DMS79 (cell line): ENCODE measurements at regions not wholly inside any gene's neighbourhood (a gene's known extent, or its start where the extent isn't known, plus 50 kb on each side); places are given as distances from the start of the nearest gene placed in this dataset.

ENCODE experiments used
- DNase-seq: peaks from one replicate; lab custom pipeline; 2025; lab: John Stamatoyannopoulos, UW

DNA sequence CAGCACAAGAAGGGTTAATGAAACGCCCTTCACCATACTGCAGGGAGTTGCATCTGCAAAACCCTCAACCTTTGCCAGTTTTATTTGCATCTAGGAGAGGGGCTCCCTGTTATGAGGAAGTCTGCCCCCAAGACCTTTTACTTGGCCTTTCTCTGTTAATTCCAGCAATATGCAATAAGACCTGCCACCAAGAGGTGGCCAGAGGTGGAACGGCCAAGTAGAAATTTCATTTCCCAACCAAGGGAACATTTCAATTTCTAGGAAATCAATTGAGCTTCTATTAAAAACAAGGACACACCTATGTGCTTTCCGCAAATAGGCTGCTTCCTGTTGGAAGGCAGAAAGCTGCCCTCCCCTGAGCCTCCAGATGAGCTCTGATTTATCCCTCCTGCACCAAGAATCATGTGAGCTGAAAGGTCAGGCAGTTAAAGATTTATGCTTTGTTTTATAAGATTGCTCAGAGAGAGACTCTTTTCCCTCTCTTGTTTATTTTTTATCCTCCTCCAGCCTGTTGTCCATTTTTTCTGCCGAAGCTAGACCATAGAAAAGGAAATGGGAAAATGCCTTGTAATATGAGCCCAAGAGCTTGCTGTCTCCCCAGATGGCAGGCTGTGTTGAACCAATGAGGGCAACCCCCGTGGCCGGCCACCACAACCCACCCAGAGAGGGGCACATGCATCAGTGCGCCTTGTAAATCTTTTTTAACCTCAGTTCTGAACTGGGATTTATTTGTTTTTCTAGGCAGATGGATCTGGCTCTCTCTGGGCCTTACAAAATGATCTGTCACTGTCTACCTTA, 572.8 kb downstream of the TLE1 start:
- DNase-seq, result no peak

DNA sequence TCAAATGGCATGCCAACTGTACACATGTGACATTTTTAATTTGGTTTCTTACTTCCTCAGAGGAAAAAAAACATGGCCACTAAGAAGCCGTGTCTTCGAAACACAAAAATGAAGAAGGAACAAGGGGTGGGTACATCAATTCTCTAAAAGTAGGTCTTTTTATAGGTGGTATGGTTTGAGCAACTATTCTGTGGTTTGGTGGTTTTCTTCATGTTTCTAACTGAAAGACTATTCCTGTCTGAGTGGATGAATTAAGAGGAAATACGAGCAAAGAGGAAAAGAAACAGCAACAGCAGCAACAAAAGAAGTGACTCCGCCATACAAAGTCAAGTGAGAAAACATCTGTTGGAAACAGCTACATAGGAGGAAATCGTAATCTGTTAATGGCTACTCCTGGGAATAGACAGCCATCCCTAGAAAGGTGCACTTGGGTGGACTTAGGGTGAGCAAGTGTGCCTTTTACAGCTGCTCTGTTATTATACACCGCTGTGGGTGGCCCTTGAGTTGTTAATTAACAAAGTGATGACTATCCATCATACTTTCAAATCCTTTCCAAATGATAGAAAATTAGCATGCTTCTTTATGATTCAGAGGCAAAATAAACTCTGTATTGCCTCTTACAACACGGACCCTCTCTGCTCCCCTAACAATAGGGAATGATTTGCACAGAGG, 575.8 kb downstream of the TLE1 start:
- peak; percentile 6 for DNase-seq

DNA sequence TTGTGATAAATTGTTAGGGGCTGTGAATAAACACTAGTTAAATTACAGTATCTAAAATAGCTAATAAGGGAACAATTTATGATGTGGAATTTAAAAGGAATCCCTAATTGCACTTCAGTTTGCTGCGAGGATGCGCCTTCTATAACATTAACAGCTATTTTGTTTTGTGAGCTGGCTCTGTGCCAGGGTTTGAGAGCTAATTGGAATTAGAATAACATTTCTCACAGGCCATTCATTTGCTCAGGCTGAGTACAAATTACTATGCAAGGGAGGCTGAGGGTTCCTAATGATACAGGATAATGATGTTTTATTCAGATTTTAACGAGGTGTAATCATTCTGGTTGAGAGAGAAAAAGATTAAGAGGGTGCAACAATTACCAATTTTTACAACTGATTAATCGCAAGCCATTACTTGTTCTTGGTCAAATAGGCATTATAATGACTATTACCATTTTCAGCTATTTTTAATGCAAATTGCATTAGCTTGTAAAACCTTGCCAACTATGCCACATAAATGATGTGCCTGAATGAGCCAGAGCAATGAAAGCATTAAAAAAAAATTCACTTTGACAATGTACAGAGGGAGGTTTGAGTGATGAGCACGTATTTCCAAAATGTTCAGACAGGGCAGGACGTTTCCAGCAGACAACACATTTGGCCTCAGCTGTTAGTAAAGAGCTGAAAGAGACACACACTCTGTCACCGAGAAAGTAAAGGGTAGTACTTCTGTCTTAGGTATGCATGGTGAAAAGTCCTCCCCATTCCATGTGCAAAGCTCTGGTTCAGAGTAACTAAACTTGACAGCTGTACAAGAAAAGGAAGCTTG, 576.5 kb downstream of the TLE1 start:
- DNase-seq, result no peak

DNA sequence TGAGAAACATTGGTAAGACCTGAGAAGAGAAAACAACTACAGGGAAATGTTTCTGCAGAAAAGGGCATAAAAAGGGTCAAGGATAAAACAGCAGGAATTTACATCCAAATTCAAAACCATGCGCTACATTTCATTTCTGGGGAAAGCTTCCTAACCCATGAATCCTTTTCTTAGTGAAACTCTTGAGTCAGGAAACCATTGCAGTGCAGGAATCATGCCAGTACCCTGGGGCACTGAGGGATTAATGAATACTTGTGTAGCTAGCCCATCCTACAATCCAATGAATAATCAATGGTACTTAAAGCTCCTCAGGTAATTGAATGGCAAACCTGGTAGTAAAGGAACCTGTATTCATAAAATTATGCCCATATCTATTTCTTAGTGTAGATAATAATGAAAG, 580.5 kb downstream of the TLE1 start:
- DNase-seq, result no peak

DNA sequence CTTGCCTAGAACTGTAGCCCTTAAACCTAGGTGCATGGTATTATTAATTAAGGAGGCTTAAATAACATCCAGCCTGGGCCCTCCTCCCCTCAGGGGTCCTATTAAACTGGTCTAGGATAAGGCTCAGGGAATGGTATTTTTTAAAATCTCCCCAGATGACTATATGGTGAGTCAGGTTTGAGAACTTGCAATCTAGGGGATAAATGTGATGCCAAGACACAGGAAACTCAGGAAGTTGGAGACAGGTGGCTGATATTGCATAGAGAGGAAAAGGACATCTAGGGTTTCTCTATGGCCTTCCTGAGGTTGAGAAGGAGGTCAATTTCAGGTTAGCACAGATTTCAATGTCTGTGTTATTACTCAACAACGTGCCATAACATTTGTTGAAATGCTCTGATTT, 581.0 kb downstream of the TLE1 start:
- DNase-seq, result no peak

DNA sequence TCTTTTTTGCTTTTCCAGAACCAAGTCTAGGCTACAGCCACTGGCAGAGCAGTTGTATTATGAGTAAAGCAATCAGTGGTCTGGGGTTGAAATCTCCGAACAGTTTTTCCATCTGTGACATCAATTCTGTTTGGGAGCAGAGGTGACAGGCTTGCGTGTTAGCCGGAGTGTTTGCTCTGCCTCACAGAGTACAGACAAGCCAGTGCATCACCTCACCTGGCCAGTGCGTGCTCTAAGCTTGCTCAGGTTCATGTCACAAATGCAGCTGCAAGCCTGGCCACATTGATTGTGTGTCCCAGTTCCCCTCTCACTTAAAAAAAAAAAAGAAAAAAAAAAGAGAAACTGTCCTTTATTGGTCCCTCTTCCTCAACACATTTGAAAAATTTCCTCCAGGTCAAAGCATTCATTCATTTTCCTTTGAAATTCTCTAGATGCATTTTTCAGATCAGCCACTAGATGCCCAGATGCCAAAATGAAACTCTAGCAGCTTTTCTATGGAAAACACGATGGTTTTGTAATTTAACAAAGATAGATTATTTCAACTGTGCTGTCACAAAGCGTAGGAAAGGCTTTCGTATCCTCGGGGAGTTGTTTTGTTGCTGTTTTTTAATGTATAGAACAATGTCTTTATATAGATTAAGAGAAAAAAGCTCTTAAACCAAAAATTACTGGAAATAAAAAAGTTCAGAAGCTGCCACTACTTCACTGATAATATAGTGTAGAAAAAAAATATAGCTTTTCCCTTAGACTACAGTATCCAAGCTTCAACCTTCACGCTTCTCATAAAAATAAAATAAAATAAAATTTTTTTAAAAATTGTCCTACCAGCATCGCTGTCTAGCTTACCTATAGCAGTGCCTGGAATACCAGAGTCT, 585.5 kb downstream of the TLE1 start:
- no peak for DNase-seq

DNA sequence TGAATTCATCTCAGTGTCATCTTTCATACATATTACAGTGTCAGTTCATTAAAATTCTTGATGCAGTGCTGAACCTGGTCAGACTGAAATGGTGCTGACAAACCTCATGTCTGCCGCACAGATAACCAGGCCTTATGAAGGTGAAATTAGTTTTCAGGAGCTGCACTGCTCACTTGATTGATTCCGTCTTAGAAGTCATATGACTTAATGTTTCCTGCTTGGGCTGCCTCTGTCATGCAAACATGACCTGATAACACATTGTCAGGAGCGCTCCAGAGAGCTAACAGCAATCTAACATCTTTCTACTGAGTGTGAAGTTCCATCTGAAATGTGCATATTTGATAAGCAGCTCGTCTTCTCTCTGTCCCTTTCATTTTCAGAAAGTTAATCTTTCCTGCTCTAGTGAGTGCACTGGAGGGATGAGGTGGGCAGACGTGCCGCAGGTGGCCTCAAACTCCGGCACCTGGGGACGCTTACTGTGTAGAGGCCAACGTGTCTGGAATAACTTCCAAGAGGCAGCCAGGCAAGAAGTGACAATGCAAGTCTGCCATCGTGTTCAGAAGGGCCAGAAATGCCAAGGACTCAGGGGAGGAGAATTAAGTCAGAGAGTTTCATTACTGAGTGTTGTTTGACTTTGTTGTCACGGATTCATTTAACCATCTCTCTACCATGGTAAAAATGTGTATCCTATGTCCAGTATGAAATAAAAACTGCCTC, 592.1 kb downstream of the TLE1 start:
- no peak for DNase-seq

DNA sequence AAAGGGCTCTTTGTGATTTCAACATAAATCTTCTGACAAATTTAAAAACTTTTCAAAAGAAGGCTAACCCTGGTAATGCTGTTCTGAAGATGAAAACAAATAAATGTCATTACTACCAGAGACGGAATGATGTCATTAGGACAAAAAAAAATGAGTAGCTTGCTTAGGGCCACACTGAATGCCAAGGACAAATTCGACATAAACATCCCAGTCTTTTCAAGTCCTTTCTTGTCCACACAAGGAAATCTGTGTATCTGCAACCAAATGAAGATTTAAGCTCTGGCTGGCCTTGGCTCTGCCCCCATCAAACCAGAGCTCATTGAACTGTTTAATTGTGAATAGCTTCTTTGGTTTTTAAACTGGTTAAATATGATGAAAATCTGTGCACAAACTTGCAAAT, 592.7 kb downstream of the TLE1 start:
- DNase-seq, result no peak

DNA sequence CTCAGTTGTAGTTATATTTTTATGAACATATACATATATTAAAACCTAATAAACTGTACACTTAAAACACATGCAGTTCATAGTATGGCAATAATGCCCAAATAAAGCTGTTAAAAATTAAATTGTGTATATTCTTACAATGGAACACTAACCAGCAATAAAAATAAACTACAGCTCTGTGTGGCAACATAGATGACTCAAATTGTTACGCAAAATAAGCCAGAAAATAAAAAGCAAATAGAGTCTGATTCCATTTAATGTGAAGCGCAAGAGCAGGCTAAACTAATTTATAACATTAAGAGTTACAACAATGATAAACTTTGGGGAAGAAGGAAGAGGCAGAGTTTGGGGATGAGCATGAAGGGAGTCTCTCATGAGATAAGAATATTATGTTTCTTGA, 597.3 kb downstream of the TLE1 start:
- no peak for DNase-seq

DNA sequence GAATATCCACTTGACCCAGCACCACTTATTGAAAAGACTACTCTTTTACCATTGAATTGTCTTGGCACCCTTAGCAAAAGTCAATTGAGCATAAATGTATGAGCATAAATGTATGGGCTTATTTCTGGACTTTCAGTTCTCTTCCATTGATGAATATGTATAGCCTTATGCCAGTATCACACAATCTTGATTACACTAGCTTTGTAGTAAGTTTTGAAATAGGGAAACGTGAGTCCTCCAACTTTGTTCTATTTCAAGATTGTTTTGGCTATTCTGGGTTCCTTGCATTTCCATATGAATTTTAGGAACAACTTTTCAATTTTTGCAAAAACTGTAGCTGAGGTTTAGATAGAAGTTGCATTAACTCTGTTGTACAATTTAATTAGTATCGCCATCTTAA, 601.0 kb downstream of the TLE1 start:
- DNase-seq, result no peak

DNA sequence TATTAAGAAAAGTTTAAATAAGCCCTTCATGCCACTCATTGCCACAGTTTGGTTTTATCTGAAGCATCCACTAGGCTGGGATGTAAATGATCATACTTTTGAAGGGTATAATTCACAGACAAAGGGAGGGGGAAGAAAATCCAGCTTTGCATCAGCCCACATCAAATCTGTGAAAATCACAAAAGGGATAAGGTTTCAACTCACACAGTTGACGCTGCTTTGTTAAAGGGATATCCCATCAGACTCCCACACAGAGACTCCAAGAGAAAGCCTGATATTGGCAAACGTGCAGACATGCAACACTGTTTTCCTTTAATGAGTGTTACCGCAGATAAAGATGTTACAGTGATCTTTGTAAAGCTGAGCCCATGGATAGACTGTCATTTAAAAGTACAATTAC, 602.9 kb downstream of the TLE1 start:
- DNase-seq, result no peak

DNA sequence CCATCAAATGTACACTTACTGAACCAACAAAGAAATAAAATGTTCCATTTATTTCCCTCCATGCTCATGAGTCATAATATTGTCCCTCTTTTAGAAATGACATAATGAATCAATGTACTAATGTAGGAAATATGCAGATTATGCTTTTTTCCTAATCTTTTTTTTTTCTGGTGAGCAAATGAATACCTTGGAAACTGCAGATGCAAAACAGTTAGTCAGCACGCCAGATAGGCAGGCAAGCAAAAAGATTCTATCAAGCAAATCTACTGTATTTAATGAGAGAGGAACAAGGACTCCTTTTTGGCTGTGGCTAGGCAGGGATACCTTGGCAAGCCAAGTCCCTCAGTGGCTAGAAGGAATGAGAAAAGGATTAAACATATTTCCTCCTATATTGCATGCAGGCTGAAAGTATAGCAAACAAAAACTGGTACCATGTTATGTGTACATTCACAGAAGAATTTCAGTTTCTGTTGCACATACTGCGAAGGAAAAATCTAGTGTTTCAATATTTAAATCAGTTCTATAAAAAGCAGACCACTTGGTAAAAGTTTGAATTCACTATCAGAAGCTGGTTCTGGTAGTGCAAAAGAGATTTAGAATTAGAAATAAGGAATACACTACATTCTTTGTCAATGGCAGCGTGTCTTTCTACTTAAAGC, 605.4 kb downstream of the TLE1 start:
- no peak for DNase-seq

DNA sequence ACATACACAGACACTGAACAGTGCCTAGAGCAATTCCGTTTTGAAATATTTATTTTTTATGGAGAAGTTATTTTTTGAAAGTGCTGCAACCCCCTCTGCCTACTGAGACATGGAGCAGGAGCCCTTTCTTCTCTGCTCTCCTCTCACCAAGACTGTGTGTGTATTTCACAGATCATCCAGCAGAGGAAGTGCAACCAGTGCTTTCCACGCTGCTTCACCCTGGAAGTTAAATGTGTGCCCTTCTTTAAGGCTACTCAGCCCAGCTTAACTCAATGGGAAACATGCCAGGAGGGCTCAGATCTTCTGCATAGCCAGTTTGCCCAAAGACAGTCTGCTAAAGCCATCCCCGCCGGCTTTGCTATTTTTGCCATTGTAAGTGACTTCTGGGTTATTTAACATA, 606.3 kb downstream of the TLE1 start:
- no peak for DNase-seq

DNA sequence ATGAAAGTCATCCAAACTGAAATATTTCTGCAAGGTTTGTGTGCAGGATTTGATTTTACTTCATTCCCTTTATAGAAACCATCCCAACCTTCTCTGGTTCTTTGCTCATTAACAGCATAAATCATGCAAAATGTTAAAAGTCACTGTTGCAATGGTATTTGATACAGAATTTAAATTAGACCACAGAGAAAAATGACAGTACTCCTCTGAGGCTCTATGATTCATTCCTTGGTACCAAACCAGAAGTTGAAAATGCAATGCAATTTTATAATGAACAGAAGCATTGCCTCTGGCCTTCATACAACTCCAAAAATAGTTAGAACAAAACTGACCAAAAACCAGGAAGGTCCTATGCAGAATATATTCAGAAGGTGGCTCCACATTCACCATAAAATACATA, 607.1 kb downstream of the TLE1 start:
- DNase-seq, result no peak

DNA sequence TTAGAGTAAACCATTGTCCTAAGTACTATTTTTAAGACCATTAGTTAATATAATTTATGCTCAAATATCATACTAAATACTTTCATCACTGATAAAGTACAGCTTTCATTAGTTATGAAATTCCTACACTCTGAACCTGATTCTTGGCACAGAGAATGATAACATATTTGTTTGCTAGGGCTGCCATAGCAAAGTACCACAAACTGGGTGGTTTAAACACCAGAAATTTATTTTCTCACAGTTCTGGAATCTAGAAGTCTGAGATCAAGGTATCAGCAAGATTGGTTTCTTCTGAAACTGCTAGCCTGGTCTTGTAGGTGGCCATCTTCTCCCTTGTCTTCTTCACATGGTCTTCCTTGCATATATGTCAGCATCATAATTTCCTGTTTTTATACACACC, 608.4 kb downstream of the TLE1 start:
- DNase-seq, result no peak

DNA sequence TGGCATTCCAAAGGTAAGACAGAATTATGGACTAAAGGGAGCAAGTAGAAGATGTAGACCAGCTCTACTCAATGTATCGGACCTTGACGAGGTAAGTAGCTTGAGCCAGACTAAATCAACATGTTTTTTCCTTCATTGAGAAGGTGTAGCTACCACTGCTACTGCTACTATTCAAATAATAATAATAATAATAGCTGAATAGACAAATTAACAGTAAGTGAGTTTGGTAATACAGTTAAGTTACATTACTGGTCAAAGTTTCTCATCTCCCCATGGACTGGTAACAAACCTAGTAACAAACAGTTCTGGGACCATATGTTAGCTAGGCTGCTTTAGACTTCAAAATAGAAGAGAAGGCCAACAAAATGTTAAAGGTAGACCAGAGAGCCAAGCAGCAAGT, 609.2 kb downstream of the TLE1 start:
- DNase-seq, result no peak

DNA sequence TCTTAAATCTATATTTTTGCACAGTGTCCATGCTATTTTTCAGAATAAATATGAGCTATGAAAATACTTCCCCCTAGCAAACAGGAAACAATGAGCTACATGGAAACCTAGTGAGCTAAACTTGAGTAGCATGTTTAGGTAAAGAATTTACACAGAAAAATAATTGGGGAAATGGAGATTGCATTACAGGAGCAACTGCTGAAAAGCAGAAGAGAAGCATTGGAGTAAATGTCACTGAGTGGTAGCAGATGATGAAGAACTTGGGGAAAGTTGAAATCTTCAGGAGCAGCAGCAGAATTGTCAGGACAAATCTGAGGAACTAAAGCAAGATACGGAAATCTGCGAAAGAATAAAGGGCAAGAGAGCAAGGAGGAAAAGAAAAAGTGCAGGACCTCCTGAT, 610.3 kb downstream of the TLE1 start:
- DNase-seq, result no peak

DNA sequence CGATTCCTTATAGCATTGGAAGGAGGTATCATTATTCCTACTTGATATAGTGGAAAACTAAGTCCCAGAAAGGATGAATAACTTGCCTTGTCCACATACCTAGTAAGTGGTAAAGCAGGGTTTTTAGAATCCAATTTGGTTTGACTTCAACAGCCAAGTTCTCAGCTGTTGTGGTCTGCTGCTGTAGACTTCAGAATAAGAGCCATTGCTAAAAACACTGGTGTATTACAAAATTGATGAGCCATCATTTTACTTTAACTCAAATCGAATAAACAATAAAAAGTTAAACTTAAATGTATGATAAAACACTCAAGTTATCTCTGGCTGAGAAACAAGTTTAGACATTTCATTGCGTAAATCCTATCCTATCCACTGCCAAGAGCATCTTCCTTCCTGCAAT, 610.8 kb downstream of the TLE1 start:
- DNase-seq, result no peak

DNA sequence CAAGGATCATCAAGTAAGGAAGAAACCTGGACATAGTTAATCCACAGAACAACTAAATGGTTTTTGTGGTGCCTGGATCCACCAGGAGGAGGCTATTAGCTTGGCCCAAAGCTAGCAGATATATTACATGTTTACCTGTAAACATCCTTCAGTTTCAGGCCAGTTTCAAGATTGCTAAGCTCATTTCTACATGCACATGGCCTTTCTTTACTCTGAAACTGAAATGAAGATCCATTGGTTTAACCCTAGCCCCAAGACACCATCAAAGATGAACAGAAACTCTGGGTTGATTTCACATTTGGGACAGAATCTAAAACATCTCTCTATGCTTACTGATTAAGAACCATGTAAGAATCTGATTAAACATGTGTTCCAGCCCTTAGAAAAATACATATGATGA, 611.8 kb downstream of the TLE1 start:
- DNase-seq, result no peak

DNA sequence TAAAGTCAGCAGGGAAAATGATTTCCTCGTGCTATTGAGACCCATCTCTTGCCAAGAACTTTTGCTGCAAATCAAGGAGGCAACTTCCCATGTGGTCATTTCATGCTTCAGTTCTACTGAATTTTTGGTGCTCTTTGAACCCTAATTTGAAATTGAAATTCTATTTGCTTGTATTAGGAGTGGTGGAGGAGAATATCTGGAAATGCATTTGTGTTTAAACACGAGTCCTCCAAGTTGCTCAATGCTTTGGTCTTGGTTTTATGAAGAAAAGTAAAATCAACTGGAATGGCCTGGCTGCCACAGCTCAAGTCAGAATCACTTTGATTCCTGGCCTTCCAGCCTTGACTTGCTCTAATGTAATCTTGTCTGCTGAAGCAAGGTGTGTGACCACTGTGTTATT, 613.2 kb downstream of the TLE1 start:
- DNase-seq, result no peak

DNA sequence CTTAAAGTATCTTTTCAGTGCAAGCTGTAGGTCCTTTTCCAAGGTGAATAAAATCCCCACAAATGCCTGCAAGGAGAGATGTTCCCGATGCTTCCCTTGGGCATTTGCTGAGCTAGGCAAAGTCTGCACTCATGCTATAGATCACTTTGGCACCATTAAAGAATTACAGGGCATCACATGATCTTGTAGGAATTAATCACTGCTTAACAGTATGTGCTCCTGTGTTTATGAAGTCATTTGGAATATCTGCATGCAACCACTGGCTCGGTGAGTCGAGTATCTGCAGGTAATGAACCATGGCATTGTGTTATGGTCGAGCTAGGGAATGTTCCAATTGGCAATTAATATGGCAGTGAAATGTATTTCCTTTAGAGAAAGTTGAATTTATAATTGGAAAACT, 615.1 kb downstream of the TLE1 start:
- DNase-seq, result peak; percentile 39
